A673 (cell line): ENCODE measurements at regions not wholly inside any gene's neighbourhood (a gene's known extent, or its start where the extent isn't known, plus 50 kb on each side); places are given as distances from the start of the nearest gene placed in this dataset.

Source experiments
- BruUV-seq: library from RNA; stranded (reverse); fragments of 400-500 nt; replicated peaks from 2 replicates; lab custom pipeline; 2021; lab: Mats Ljungman, UMichigan
- CTCF ChIA-PET: fragments of 300-600 bp; sonication (Branson Sonifier 250); formaldehyde crosslinking; loops from one replicate; lab custom pipeline; 2022; ENCODE audit warnings: antibody characterized with exemption; lab: Charles Lee
- POLR2A ChIA-PET: fragments of 300-600 bp; sonication (Branson Sonifier 250); formaldehyde crosslinking; loops from one replicate; lab custom pipeline; 2022; ENCODE audit warnings: antibody characterized with exemption; ENCODE audit not compliant: low non-redundant PET; lab: Charles Lee
- DNase-seq: peaks from one replicate; pipeline ENCODE4 v3.0.0-alpha.2; 2015; ENCODE audit warnings: low spot score
- H3K27ac ChIP-seq: fragments of 200-600 bp; sonication (generic); 2 replicates; pipeline ENCODE4 v1.5.1; 2016; ENCODE audit warnings: mixed run types, low read depth, mild to moderate bottlenecking, mixed read lengths, antibody characterized with exemption, low read length; ENCODE audit not compliant: poor library complexity, severe bottlenecking
- H3K27me3 ChIP-seq: fragments of 200-600 bp; sonication (generic); replicated peaks from 2 replicates; pipeline ENCODE4 v1.6.1; 2017; ENCODE audit warnings: mixed run types, low read depth, mild to moderate bottlenecking, mixed read lengths, antibody characterized with exemption, low read length; ENCODE audit not compliant: insufficient read depth, poor library complexity
- H3K36me3 ChIP-seq: fragments of 200-600 bp; sonication (generic); 2 replicates; pipeline ENCODE4 v1.6.1; 2016; ENCODE audit warnings: mixed run types, mild to moderate bottlenecking, mixed read lengths, antibody characterized with exemption, low read length; ENCODE audit not compliant: insufficient read depth, poor library complexity, severe bottlenecking
- H3K4me1 ChIP-seq: fragments of 200-600 bp; sonication (generic); 2 replicates; pipeline ENCODE4 v1.6.1; 2017; ENCODE audit warnings: mixed run types, mild to moderate bottlenecking, mixed read lengths, antibody characterized with exemption, low read length; ENCODE audit not compliant: insufficient read depth, poor library complexity, severe bottlenecking
- H3K4me3 ChIP-seq: fragments of 200-600 bp; sonication (generic); 2 replicates; pipeline ENCODE4 v1.5.1; 2016; ENCODE audit warnings: low read depth, mixed run types, mild to moderate bottlenecking, mixed read lengths, low read length; ENCODE audit not compliant: poor library complexity, severe bottlenecking
- H3K9me3 ChIP-seq: fragments of 200-600 bp; sonication (generic); 2 replicates; pipeline ENCODE4 v1.6.1; 2016; ENCODE audit warnings: mixed run types, low read depth, mild to moderate bottlenecking, mixed read lengths, antibody characterized with exemption, low read length; ENCODE audit not compliant: poor library complexity, severe bottlenecking
- EZH2 ChIP-seq: fragments of 200-600 bp; sonication (generic); IDR thresholded peaks from 2 replicates; pipeline ENCODE4 v1.6.1; 2017; ENCODE audit warnings: borderline replicate concordance, low read depth, mild to moderate bottlenecking, mixed read lengths, antibody characterized with exemption, low read length; ENCODE audit not compliant: poor library complexity, severe bottlenecking
- intact Hi-C: fragments of 100-400 bp; cut with micrococcal nuclease; formaldehyde crosslinking; loops from one replicate; pipeline ENCODE4 v1.10.0; 2022; ENCODE audit not compliant: unreplicated experiment
- TF ChIP-seq, protein P1 (sequence below): fragments of 300-800, 200-600 bp; sonication (generic); conservative IDR thresholded peaks from 2 replicates; pipeline ENCODE4 v1.5.1; 2017; ENCODE audit warnings: low read depth, mild to moderate bottlenecking, antibody characterized with exemption, low read length, moderate library complexity, mixed read lengths

DNA sequence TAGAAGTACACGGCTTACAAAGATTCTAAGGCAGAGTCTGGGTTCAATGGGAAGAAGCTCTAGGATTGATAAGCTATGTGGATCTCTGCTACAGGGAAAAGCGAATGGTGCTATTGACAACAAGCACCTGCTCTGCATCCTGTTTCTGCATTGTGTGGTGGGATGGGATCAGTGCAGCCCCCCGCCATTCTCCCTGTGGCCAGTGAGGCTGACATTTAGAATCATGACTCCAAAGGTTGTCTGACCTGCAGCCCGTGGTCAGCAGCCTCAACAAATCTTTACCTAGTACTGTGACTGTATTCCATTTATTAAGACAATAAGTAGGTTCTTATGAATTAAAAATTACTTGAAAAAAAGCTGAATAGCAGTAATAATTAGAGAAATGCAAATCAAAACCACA lies 1477.0 kb upstream of the TMEM132C start:
- DNase-seq = no peak
- no peak overlapping the region for H3K4me3 ChIP-seq
- no peaks in the 10 kb centered on the region for H3K4me1 ChIP-seq
- TF ChIP-seq, protein P1, sequence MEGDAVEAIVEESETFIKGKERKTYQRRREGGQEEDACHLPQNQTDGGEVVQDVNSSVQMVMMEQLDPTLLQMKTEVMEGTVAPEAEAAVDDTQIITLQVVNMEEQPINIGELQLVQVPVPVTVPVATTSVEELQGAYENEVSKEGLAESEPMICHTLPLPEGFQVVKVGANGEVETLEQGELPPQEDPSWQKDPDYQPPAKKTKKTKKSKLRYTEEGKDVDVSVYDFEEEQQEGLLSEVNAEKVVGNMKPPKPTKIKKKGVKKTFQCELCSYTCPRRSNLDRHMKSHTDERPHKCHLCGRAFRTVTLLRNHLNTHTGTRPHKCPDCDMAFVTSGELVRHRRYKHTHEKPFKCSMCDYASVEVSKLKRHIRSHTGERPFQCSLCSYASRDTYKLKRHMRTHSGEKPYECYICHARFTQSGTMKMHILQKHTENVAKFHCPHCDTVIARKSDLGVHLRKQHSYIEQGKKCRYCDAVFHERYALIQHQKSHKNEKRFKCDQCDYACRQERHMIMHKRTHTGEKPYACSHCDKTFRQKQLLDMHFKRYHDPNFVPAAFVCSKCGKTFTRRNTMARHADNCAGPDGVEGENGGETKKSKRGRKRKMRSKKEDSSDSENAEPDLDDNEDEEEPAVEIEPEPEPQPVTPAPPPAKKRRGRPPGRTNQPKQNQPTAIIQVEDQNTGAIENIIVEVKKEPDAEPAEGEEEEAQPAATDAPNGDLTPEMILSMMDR = no peak
- no peak for TF ChIP-seq EZH2
- H3K27me3 ChIP-seq = no peaks in the 10 kb centered on the region
- H3K9me3 ChIP-seq = no peaks in the 10 kb centered on the region
- H3K36me3 ChIP-seq = no peaks in the 10 kb centered on the region
- POLR2A ChIA-PET = interaction anchor here (0.7 kb wide), 1 partner anchor 43 kb away, joined by 8 read pairs; no protein-coding TSS in a partner anchor
- BruUV-seq = no TSS peak
- intact Hi-C loops = no loop called here
- no peak overlapping the region for H3K27ac ChIP-seq
- CTCF ChIA-PET = no interaction called here

DNA sequence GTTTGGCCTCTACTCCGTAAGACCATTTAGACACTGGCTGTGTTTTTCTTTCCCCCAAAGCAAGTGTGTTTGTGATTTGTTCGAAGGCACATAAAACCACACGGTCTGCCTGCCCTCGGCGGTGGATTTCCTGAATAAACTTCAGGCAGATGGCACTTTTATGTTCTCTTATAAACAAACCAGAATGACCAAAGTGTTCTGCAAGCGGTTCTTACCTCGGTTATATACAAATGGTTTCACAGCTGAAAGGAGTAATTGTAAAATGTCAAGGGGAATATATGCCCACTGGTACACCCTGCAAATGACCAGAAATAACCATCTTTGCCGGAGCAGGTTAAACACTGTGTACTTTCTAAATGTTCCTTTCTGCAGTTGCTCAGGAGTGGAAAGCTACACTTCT lies 1475.8 kb upstream of the TMEM132C start:
- H3K9me3 ChIP-seq = no peaks in the 10 kb centered on the region
- H3K4me3 ChIP-seq = no peak overlapping the region
- TF ChIP-seq EZH2 = no peak
- TF ChIP-seq, protein P1 = no peak
- no TSS peak for BruUV-seq
- CTCF ChIA-PET = no interaction called here
- POLR2A ChIA-PET = no interaction called here
- H3K36me3 ChIP-seq = no peaks in the 10 kb centered on the region
- DNase-seq = no peak
- H3K4me1 ChIP-seq = no peaks in the 10 kb centered on the region
- H3K27ac ChIP-seq = no peak overlapping the region
- no peaks in the 10 kb centered on the region for H3K27me3 ChIP-seq
- intact Hi-C loops = no loop called here

DNA sequence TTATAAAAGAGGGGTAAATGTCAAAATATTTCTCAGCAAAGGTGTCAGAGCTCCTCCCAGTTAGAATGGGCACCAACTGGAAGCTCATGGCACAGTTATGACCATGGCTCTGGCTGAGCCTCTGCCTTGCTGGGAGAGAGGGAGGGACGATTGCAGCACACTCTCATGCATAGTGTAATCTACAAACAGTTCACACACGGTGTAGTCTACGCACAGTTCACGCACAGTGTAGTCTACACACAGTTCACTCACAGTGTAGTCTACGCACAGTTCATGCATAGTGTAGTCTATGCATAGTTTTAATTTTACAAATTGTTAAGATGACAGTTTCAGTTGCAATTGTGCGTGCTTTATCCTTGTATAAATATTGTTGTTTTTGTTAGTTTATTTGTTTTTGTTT lies 1474.6 kb upstream of the TMEM132C start:
- CTCF ChIA-PET = no interaction called here
- TF ChIP-seq, protein P1 = no peak

More for the DNA sequence above, 1474.6 kb upstream of the TMEM132C start:
- Histone ChIP-seq H3K27me3 (no peaks in the 10 kb centered on the region), H3K9me3 (no peaks in the 10 kb centered on the region), H3K4me3 (no peak overlapping the region), H3K27ac (no peak overlapping the region), H3K36me3 (no peaks in the 10 kb centered on the region), H3K4me1 (no peaks in the 10 kb centered on the region)
- no peak for DNase-seq
- intact Hi-C loops = no loop called here
- no TSS peak for BruUV-seq
- POLR2A ChIA-PET = no interaction called here
